ENCODE measurements at regions not wholly inside any gene's neighbourhood (a gene's known extent, or its start where the extent isn't known, plus 50 kb on each side); places are given as distances from the start of the nearest gene placed in this dataset.

- H3K9me3 ChIP-seq (ENCODE audit: insufficient read depth, low read length) = no peaks in the 10 kb centered on the region
- H3K4me3 ChIP-seq (ENCODE audit: low read length) = no peak overlapping the region
- H4K20me1 ChIP-seq (ENCODE audit: insufficient read depth, low read length) = no peaks in the 10 kb centered on the region
- H3K27ac ChIP-seq (ENCODE audit: low read length) = no peak overlapping the region
- H3K4me1 ChIP-seq (ENCODE audit: low read length) = peaks cover 1% of the 10 kb centered on the region; the same call in 1 of the 2 replicates
- H3K27me3 ChIP-seq (ENCODE audit: low read depth, low read length) = 0 out of 2 replicates have a peak, but pooled peaks cover 9% of the 10 kb centered on the region
- no peak overlapping the region for H3K4me2 ChIP-seq (ENCODE audit: low read length)
- H2AFZ ChIP-seq (ENCODE audit: low read depth, low read length) = 0 out of 2 replicates have a peak overlapping the region, but pooled peaks have one; percentile 5
- no peaks in the 10 kb centered on the region for H3K36me3 ChIP-seq (replicated peaks; ENCODE audit: low read depth, low read length)
- no peaks in the 10 kb centered on the region for H3K79me2 ChIP-seq (ENCODE audit: low read length)
- TF ChIP-seq EZH2phosphoT487 (IDR thresholded peaks at IDR 0.05; ENCODE audit: low read depth) = no peak
- TF ChIP-seq, protein P1, sequence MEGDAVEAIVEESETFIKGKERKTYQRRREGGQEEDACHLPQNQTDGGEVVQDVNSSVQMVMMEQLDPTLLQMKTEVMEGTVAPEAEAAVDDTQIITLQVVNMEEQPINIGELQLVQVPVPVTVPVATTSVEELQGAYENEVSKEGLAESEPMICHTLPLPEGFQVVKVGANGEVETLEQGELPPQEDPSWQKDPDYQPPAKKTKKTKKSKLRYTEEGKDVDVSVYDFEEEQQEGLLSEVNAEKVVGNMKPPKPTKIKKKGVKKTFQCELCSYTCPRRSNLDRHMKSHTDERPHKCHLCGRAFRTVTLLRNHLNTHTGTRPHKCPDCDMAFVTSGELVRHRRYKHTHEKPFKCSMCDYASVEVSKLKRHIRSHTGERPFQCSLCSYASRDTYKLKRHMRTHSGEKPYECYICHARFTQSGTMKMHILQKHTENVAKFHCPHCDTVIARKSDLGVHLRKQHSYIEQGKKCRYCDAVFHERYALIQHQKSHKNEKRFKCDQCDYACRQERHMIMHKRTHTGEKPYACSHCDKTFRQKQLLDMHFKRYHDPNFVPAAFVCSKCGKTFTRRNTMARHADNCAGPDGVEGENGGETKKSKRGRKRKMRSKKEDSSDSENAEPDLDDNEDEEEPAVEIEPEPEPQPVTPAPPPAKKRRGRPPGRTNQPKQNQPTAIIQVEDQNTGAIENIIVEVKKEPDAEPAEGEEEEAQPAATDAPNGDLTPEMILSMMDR (IDR thresholded peaks at IDR 0.05; ENCODE audit: low read depth, low read length) = no peak
- no peak overlapping the region for H3K9ac ChIP-seq (ENCODE audit: low read length)
Observed at GRCh38 chr11:115760461-115761320, 256.5 kb upstream of the CADM1 start.

DNA sequence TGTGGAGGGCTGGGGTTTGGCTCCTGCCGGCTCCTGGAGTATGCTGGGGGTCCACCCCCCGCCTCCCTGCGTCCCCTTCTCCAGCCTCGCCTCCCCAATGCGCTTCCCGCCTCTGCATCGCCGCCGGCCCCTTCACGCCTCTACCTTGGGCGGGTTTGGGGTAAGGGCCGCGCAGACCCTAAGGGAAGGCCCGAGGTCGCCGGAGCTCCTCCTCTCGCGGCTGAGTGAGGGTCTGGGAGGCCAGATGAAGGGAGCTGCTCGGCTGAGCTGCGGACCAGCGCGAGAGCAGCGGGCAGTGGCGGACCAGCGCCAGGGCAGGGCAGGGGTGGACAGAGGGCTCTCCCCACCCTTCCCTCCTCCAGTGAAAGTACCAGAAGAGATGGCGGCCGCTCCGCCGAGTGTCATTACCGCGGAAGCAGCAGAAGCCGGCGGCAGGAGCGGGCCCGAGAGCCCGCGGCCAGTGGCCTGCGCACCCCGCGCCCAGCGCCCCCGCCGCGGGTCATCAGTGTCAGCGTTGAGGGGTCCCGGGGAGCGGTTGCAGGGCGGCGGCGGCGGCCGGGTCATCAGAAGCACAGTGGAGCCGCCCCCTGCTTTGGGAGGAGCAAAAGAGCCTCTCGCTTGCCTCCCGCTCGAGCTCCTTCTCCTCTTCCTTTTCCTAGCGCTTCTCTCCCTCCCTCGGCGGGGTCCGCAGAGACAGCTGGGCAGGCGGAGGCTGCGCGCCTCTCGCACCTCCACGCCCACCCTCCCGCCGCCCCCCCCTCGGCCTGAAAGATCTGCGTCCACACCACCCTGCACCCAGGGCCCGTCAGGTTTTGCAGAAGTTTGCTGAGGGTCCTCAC lies 255.6 kb upstream of the CADM1 start:
- 0 out of 2 replicates have a peak, but pooled peaks cover 9% of the 10 kb centered on the region for H3K27me3 ChIP-seq (ENCODE audit: low read depth, low read length)
- H3K4me3 ChIP-seq (ENCODE audit: low read length) = no peak overlapping the region
- no peak overlapping the region for H3K27ac ChIP-seq (ENCODE audit: low read length)
- no peak overlapping the region for H2AFZ ChIP-seq (ENCODE audit: low read depth, low read length)
- H3K9ac ChIP-seq (ENCODE audit: low read length) = no peak overlapping the region
- H3K79me2 ChIP-seq (ENCODE audit: low read length) = no peaks in the 10 kb centered on the region
- no peaks in the 10 kb centered on the region for H3K9me3 ChIP-seq (ENCODE audit: insufficient read depth, low read length)
- no peaks in the 10 kb centered on the region for H3K4me1 ChIP-seq (ENCODE audit: low read length)
- H4K20me1 ChIP-seq (ENCODE audit: insufficient read depth, low read length) = no peaks in the 10 kb centered on the region
- H3K4me2 ChIP-seq (ENCODE audit: low read length) = no peak overlapping the region
- no peak for TF ChIP-seq EZH2phosphoT487 (IDR thresholded peaks at IDR 0.05; ENCODE audit: low read depth)
- TF ChIP-seq, protein P1 (IDR thresholded peaks at IDR 0.05; ENCODE audit: low read depth, low read length) = no peak
- H3K36me3 ChIP-seq (replicated peaks; ENCODE audit: low read depth, low read length) = no peaks in the 10 kb centered on the region

GRCh38 chr11:115758011-115758410 lies 253.8 kb upstream of the CADM1 start:
- Histone ChIP-seq H3K4me3 (ENCODE audit: low read length) (no peak overlapping the region), H3K9ac (ENCODE audit: low read length) (no peak overlapping the region), H3K4me2 (ENCODE audit: low read length) (no peak overlapping the region), H4K20me1 (ENCODE audit: insufficient read depth, low read length) (no peaks in the 10 kb centered on the region), H3K4me1 (ENCODE audit: low read length) (no peaks in the 10 kb centered on the region), H3K27me3 (ENCODE audit: low read depth, low read length) (peaks cover 10% of the 10 kb centered on the region; the same call in 1 of the 2 replicates), H3K27ac (ENCODE audit: low read length) (no peak overlapping the region), H3K79me2 (ENCODE audit: low read length) (no peaks in the 10 kb centered on the region), H3K36me3 (replicated peaks; ENCODE audit: low read depth, low read length) (no peaks in the 10 kb centered on the region), H3K9me3 (ENCODE audit: insufficient read depth, low read length) (no peaks in the 10 kb centered on the region), H2AFZ (ENCODE audit: low read depth, low read length) (no peak overlapping the region)
- TF ChIP-seq EZH2phosphoT487 (IDR thresholded peaks at IDR 0.05; ENCODE audit: low read depth) = no peak
- TF ChIP-seq, protein P1 (IDR thresholded peaks at IDR 0.05; ENCODE audit: low read depth, low read length) = no peak

Measured in OCI-LY3 (cell line).